Osteocyte (in vitro differentiated cells): ENCODE measurements at regions not wholly inside any gene's neighbourhood (a gene's known extent, or its start where the extent isn't known, plus 50 kb on each side); places are given as distances from the start of the nearest gene placed in this dataset.

Source experiments
- DNase-seq: peaks from one replicate; pipeline ENCODE4 v3.0.0; 2021; ENCODE audit warnings: mixed read lengths; ENCODE audit not compliant: unreplicated experiment; ENCODE audit errors: extremely low spot score
- H3K27ac Mint-ChIP-seq: one replicate; pipeline ENCODE4 v1.8.0; 2021; ENCODE audit warnings: mild to moderate bottlenecking, mixed read lengths; ENCODE audit not compliant: unreplicated experiment
- H3K27me3 Mint-ChIP-seq: one replicate; pipeline ENCODE4 v1.8.0; 2021; ENCODE audit warnings: mixed read lengths; ENCODE audit not compliant: unreplicated experiment
- H3K36me3 Mint-ChIP-seq: one replicate; pipeline ENCODE4 v1.8.0; 2021; ENCODE audit warnings: mixed read lengths; ENCODE audit not compliant: unreplicated experiment
- H3K4me1 Mint-ChIP-seq: one replicate; pipeline ENCODE4 v1.8.0; 2021; ENCODE audit warnings: mixed read lengths; ENCODE audit not compliant: unreplicated experiment
- H3K4me3 Mint-ChIP-seq: one replicate; pipeline ENCODE4 v1.8.0; 2021; ENCODE audit warnings: mild to moderate bottlenecking, moderate library complexity, mixed read lengths; ENCODE audit not compliant: unreplicated experiment
- H3K9me3 Mint-ChIP-seq: one replicate; pipeline ENCODE4 v1.8.0; 2021; ENCODE audit warnings: mixed read lengths; ENCODE audit not compliant: unreplicated experiment
- TF ChIP-seq, protein P1 (sequence below): fragments of 200-600 bp; sonication (generic); IDR thresholded peaks from 2 replicates; pipeline ENCODE4 v1.5.0; 2021; ENCODE audit warnings: antibody characterized with exemption, mild to moderate bottlenecking, moderate library complexity

DNA sequence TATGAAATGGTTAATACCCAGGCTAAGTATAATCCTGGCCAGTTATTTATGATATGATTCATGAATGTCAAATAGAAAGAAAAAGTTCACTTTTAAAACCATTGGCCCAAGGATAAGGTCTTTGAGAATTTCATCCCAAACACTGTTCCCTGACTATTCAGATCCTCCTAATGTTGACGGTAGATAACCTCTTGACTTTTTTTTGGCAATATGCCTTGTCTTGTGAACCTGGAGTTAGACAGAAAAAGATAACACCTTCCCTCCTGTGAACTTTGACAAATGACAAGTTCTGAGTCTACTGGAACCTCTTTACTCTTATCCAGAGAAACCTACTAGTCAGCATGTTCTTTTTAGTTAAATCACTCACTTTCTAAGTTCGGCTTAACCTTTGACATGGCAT lies 166.8 kb upstream of the PREP start:
- TF ChIP-seq, protein P1, sequence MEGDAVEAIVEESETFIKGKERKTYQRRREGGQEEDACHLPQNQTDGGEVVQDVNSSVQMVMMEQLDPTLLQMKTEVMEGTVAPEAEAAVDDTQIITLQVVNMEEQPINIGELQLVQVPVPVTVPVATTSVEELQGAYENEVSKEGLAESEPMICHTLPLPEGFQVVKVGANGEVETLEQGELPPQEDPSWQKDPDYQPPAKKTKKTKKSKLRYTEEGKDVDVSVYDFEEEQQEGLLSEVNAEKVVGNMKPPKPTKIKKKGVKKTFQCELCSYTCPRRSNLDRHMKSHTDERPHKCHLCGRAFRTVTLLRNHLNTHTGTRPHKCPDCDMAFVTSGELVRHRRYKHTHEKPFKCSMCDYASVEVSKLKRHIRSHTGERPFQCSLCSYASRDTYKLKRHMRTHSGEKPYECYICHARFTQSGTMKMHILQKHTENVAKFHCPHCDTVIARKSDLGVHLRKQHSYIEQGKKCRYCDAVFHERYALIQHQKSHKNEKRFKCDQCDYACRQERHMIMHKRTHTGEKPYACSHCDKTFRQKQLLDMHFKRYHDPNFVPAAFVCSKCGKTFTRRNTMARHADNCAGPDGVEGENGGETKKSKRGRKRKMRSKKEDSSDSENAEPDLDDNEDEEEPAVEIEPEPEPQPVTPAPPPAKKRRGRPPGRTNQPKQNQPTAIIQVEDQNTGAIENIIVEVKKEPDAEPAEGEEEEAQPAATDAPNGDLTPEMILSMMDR, result no peak
- no peaks in the 10 kb centered on the region for H3K27me3 Mint-ChIP-seq
- H3K27ac Mint-ChIP-seq, result no peak overlapping the region
- H3K9me3 Mint-ChIP-seq, result no peaks in the 10 kb centered on the region
- no peaks in the 10 kb centered on the region for H3K36me3 Mint-ChIP-seq
- peaks cover 5% of the 10 kb centered on the region for H3K4me1 Mint-ChIP-seq
- DNase-seq, result no peak
- no peak overlapping the region for H3K4me3 Mint-ChIP-seq

GRCh38 chr6:105568751-105569150 lies 165.9 kb upstream of the PREP start:
- Mint-ChIP-seq H3K36me3 (no peaks in the 10 kb centered on the region), H3K9me3 (no peaks in the 10 kb centered on the region), H3K4me1 (peaks cover 5% of the 10 kb centered on the region), H3K27me3 (no peaks in the 10 kb centered on the region), H3K27ac (no peak overlapping the region), H3K4me3 (no peak overlapping the region)
- DNase-seq, result no peak
- TF ChIP-seq, protein P1, result no peak

GRCh38 chr6:105568142-105568541 lies 165.3 kb upstream of the PREP start:
- no peaks in the 10 kb centered on the region for H3K36me3 Mint-ChIP-seq
- TF ChIP-seq, protein P1, result no peak
- DNase-seq, result no peak
- H3K9me3 Mint-ChIP-seq, result peaks cover under 1% of the 10 kb centered on the region
- H3K4me1 Mint-ChIP-seq, result peaks cover 5% of the 10 kb centered on the region
- no peak overlapping the region for H3K27ac Mint-ChIP-seq
- H3K27me3 Mint-ChIP-seq, result no peaks in the 10 kb centered on the region
- H3K4me3 Mint-ChIP-seq, result no peak overlapping the region

DNA sequence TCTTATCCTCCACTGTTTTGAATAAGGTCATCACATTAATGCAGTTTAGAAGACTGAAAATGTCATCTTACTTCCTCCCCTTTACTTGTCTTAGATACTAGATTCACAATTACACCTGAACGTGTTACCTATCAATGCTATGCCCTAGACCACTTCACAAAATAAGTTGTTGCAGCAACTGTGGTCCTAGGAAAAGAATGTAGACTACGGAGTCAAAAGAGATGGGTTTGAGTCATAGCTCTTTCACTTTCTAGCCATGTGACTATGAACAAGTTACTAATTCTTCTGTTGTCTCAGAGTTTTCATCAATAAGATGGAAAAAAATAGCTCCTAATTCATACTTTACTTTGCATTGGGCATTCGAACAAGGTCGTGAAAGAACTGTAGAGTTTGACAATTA lies 164.3 kb upstream of the PREP start:
- no peak for DNase-seq
- Mint-ChIP-seq H3K27ac (no peak overlapping the region), H3K4me3 (no peak overlapping the region), H3K9me3 (peaks cover 9% of the 10 kb centered on the region), H3K27me3 (no peaks in the 10 kb centered on the region), H3K4me1 (peaks cover 5% of the 10 kb centered on the region), H3K36me3 (no peaks in the 10 kb centered on the region)
- TF ChIP-seq, protein P1, result no peak

GRCh38 chr6:105566503-105566902 lies 163.6 kb upstream of the PREP start:
- Mint-ChIP-seq H3K9me3 (peaks cover 15% of the 10 kb centered on the region), H3K27ac (no peak overlapping the region), H3K4me3 (no peak overlapping the region), H3K4me1 (peaks cover 5% of the 10 kb centered on the region), H3K36me3 (no peaks in the 10 kb centered on the region), H3K27me3 (no peaks in the 10 kb centered on the region)
- TF ChIP-seq, protein P1, result no peak
- no peak for DNase-seq
